Kasumi-1 (cell line): ENCODE measurements at regions not wholly inside any gene's neighbourhood (a gene's known extent, or its start where the extent isn't known, plus 50 kb on each side); places are given as distances from the start of the nearest gene placed in this dataset.
A peak's percentile ranks its signal among the peaks of the same experiment; 100 is the strongest.

ENCODE experiments used
- DNase-seq, 2 experiments: peaks; one replicate each; lab custom pipeline; 2025; lab: John Stamatoyannopoulos, UW

DNA sequence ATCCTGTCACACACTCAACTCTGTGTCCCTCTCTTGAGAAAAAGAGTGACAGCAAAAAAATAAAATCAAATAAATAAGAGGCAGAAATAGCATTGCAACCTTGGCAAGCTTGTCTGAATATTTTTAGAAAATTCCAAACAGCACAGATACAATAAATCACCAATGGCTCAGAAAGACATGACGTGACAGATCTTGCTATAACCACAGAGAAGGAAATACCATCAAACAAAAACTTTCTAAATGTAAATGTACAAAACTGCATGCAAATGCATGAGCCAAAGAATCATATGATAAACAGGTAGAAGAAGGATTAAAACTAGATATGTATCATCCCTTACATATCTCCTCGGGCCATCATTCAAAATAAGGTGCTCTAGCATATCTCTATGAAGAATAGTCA, 549.2 kb upstream of the NOX3 start:
- DNase-seq, result no peak

- DNase-seq, result peak in 1 of 2 experiments; percentile 2
These were observed 540.5 kb upstream of the NOX3 start for GRCh38 chr6:155996151-155996550.

GRCh38 chr6:155995281-155995680, 539.6 kb upstream of the NOX3 start:
- no peak for DNase-seq

DNA sequence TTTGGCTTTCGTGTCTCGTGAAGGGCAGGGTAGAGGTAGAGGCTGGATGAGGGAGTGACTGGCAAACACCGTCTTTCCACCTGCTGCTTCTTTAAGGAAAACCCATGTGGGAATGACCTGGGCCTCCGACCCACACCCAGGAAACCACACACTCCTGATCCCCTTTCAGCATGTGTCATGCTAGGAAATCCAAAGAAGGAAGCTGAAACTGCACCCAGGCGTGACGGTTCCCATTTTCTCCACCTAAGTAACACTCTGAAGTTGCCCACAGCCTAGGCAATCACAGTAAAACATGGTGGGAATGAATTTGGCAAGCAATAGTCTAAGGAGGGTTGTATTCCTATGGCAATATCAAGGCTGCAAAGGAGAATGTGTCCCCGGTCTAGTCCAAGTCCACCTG, 538.4 kb upstream of the NOX3 start:
- DNase-seq, result no peak

GRCh38 chr6:155993240-155993639, 537.6 kb upstream of the NOX3 start:
- no peak for DNase-seq

GRCh38 chr6:155985660-155986138, 530.1 kb upstream of the NOX3 start:
- no peak for DNase-seq

GRCh38 chr6:155980768-155981079, 525.1 kb upstream of the NOX3 start:
- no peak for DNase-seq

DNA sequence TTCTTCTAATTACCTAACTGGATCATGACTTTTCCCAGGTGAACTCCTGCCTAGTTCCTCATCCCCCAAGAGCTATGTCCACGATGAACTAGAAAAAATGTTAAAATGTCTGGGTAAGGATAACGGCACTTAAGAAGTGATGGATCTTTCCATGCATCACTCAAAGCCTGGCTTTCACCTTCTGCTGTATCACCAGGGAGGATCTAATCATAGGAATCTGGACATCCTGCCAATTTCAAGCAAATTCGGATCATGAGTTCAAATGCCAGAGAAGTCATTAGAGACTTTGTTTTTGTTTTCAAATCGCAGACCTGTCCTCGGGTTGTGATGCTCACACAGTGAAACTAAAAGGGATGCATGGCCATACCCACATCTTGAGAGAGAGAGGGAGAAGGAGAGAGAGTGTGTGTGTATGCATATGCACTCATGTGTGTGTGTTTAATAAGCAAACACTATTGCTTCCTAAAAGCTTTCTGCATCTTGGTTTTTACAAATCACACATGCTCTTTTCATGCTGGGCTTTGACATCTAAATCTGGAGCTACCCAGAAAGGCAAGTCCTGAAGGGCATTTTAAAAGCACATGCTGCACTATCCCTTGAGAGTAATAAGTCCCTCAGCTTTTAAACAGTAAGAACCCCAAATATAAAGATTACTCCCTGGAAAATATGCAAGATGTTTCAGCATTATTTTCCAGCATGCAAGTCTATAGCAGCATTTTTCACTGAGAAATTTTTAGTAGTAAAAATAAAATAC, 524.6 kb upstream of the NOX3 start:
- DNase-seq, result no peak

GRCh38 chr6:155975506-155975905, 519.9 kb upstream of the NOX3 start:
- no peak for DNase-seq

DNA sequence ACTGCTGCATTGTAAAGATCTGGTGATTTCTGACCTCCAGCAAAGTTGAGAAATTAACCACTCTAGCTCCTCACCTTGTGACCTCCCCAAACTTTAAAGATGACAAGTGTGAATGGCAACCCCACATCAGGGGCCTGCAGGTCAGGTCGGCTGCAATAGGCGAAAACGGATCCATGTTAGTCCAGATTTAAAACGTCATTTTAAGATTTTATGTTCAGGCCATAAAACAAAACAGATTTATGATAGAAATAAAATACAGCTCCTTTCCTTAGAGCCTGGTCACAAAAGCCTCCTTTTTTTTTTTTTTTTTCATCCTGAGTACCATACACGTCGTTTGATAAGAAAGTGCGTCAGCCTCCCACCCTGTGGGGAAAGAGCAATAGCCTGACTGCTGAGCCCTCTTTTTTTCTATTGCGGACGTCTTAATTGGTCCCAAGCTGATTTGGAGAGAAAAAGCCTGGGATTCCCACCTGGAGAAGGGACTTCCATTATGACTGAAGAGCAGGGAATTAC, 519.2 kb upstream of the NOX3 start:
- DNase-seq, result no peak

DNA sequence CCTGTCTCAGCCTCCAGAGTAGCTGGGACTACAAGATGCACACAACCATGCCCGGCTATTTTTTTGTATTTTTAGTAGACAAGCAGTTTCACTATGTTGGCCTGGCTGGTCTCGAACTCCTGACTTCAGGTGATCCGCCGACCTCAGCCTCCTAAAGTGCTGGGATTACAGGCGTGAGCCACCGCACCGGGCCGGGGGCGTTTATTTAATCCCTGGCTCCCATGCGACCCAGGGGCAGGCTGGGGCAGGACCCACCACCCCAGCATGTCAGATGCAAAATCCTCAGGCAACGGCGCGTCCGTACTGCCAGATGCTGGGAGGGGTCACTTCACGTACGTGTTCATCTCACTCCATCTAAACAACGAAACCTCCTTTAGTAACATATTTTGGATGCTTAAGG, 518.7 kb upstream of the NOX3 start:
- DNase-seq, result no peak

GRCh38 chr6:155970876-155971708, 515.5 kb upstream of the NOX3 start:
- no peak for DNase-seq

DNA sequence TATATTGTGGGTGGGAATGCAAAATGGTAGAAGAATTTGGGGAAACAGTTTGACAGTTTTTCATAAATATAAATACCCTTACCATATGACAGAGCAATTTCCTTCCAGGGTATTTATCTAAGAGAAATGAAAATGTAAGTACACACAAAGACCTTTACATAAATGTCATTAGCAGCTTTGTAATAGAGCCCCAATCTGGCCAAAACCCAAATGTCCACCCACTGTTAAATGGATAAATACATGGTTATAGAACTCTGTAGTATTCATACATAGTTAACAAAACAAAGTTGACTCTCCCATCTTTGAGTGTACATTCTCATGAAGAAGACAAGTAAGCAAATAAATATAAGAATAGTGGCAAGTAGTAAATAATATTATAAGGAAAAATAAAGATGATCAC, 514.8 kb upstream of the NOX3 start:
- no peak for DNase-seq

GRCh38 chr6:155968921-155969320, 513.3 kb upstream of the NOX3 start:
- DNase-seq, result no peak

- no peak for DNase-seq
These were observed 511.7 kb upstream of the NOX3 start for GRCh38 chr6:155967322-155967721.

GRCh38 chr6:155964544-155964943, 508.9 kb upstream of the NOX3 start:
- DNase-seq, result no peak

- no peak for DNase-seq
These were observed 506.6 kb upstream of the NOX3 start for GRCh38 chr6:155962276-155962675.

DNA sequence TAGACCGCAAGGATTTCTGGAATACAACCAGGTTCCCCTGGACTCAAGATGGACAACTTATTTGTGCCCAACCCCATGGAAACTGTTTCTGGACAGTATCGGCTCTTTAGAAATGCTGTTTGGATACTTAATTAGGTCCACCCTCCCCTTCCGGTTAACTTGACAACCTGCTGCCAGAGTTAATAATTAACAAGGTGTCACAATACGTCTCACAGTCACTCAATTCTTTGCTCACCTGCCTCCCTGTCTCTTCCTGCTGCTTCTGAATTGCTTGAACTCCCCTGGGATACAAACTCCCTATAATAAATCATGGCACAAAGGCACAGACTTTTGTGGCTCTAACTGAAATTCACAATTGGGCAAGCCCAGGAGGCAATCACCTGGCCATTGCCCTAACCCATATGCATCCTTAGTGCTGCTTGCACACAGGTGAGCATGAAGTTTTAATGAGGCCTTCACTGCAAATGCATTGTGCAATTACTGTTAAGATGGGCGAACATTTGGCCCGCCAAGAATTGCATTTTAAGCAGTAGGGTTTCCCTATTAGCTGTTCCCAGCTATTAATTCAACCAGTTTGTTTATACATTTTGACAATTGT, 504.4 kb upstream of the NOX3 start:
- no peak for DNase-seq

DNA sequence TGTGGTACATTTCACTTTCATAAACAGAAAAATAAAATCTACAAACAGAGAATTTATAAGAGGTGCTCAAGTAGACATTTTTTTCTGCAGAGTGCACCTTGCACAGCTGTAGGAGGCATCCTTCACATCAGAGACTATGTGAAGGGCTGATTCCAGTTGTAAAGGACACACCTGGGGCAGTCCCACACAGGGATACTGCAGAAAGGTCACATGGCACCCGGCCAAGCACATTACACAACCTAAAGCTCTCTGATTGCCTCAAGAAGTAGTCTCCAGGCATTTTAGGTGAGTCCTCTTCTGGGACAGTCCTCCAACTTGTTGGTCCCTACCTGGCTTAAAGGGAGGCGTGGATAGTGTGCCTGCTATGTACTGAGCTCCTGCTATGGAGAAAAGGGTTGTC, 502.9 kb upstream of the NOX3 start:
- DNase-seq, result no peak

GRCh38 chr6:155955038-155955437, 499.4 kb upstream of the NOX3 start:
- DNase-seq, result no peak

GRCh38 chr6:155954149-155954548, 498.5 kb upstream of the NOX3 start:
- DNase-seq, result no peak

GRCh38 chr6:155949256-155949655, 493.6 kb upstream of the NOX3 start:
- DNase-seq, result no peak

- no peak for DNase-seq
These were observed 491.2 kb upstream of the NOX3 start for GRCh38 chr6:155946860-155947259.
